ENCODE measurements at regions not wholly inside any gene's neighbourhood (a gene's known extent, or its start where the extent isn't known, plus 50 kb on each side); places are given as distances from the start of the nearest gene placed in this dataset.

DNA sequence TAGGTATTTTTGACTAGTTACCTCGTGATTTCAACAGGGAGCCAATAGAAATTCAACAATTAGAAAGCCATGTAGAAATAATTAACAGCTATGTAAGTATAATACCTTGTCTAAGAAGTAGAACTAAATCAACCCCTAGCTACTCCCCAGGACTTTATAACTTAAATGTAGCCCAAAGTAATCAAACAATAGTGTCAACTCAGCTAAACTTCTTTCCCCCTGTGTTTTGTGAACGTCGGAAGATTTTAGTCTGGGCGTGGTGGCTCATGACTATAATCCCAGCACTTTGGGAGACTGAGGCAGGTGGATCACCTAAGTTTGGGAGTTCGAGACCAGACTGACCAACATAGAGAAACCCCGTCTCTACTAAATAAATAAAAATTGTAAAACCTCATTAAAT, 579.9 kb upstream of the NCAM2 start:
- no peak for DNase-seq (ENCODE audit: low spot score)
- in situ Hi-C loops (cut with MboI; ENCODE audit: low sequenced_read_pairs, unreplicated experiment) = no loop called here
- TF ChIP-seq, protein P1, sequence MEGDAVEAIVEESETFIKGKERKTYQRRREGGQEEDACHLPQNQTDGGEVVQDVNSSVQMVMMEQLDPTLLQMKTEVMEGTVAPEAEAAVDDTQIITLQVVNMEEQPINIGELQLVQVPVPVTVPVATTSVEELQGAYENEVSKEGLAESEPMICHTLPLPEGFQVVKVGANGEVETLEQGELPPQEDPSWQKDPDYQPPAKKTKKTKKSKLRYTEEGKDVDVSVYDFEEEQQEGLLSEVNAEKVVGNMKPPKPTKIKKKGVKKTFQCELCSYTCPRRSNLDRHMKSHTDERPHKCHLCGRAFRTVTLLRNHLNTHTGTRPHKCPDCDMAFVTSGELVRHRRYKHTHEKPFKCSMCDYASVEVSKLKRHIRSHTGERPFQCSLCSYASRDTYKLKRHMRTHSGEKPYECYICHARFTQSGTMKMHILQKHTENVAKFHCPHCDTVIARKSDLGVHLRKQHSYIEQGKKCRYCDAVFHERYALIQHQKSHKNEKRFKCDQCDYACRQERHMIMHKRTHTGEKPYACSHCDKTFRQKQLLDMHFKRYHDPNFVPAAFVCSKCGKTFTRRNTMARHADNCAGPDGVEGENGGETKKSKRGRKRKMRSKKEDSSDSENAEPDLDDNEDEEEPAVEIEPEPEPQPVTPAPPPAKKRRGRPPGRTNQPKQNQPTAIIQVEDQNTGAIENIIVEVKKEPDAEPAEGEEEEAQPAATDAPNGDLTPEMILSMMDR (IDR thresholded peaks at IDR 0.05; ENCODE audit: borderline replicate concordance, control extremely low read depth, extremely low read depth, insufficient read depth, missing control alignments) = no peak

DNA sequence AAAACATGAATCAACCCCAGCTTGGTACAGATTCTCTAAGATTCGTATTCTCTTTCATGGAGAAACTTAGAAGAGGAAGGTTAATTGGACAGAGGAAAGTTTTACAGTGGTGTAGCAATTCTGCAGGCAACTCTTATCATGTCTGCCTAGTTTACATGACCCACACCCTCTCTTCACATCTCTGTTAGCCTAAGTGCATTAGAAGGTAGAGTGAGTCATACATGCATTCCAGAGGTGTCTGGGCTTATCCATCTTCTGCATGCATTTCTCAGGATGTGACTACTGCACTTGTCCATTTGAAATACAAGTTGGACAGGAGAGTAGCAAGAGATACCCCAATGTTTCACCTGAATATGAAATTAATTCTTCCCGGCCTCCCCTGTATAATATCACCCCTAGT, 578.4 kb upstream of the NCAM2 start:
- DNase-seq (ENCODE audit: low spot score) = no peak
- in situ Hi-C loops (cut with MboI; ENCODE audit: low sequenced_read_pairs, unreplicated experiment) = no loop called here

DNA sequence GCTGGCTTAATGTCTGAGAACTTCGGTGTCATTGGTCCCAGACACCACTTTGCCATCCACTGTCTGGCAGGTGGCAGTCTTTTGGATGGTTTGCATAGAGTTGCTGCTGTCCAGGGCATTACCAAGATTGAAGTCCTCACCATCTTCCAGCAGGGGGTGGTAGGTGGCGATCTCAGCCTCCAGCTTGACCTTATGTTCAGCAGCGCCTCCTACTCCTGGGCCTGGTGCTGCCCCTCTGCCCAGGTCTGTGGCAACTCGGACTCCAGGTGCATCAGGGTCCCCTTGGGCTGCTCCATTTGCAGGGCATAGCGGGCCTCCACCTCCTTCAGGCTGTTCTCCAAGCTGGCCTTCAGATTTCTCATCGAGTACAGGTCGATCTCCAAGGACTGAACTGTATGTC, 573.3 kb upstream of the NCAM2 start:
- in situ Hi-C loops (cut with MboI; ENCODE audit: low sequenced_read_pairs, unreplicated experiment) = no loop called here
- TF ChIP-seq, protein P1 (IDR thresholded peaks at IDR 0.05; ENCODE audit: borderline replicate concordance, control extremely low read depth, extremely low read depth, insufficient read depth, missing control alignments) = no peak
- DNase-seq (ENCODE audit: low spot score) = no peak

More for the DNA sequence above, 578.4 kb upstream of the NCAM2 start:
- TF ChIP-seq, protein P1 (IDR thresholded peaks at IDR 0.05; ENCODE audit: borderline replicate concordance, control extremely low read depth, extremely low read depth, insufficient read depth, missing control alignments) = no peak

DNA sequence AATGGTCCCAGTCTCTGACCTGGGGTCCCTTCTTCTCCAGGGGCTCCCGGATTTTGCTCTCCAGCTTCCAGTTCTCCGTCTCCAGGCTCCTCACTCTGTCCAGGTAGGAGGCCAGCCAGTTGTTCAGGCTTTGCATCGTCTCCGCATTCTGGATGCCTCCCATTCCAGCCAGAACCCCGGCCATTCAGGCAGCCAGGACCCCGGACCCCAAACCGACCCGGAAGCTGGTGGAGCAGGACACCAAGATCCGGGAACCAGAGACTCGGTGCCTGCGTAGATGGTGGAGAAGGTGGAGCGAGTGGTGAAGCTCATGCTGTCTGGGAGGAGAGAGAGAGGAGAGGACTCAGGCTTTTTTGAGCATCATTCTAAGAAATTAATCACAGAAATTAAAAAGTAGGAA, 572.4 kb upstream of the NCAM2 start:
- DNase-seq (ENCODE audit: low spot score) = no peak
- TF ChIP-seq, protein P1 (IDR thresholded peaks at IDR 0.05; ENCODE audit: borderline replicate concordance, control extremely low read depth, extremely low read depth, insufficient read depth, missing control alignments) = no peak
- in situ Hi-C loops (cut with MboI; ENCODE audit: low sequenced_read_pairs, unreplicated experiment) = no loop called here

DNA sequence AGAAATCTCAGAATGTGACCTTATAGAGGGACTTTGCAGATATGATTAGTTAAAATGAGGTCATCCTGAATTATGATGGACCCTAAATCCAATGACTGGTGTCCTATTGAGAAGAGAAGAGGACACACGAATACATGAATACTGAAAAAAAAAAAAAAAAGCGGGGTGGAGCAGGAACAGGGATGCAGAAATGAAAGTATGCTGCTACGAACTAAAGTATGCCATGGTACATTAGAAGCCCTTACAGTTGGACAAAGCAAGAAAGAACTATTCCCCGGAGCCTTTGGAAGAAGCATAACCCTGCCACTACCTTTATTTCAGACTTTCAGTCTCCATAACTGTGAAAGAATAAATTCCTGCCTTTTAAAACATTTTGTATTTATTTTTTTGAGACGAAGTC, 557.9 kb upstream of the NCAM2 start:
- TF ChIP-seq, protein P1 (IDR thresholded peaks at IDR 0.05; ENCODE audit: borderline replicate concordance, control extremely low read depth, extremely low read depth, insufficient read depth, missing control alignments) = no peak
- no peak for DNase-seq (ENCODE audit: low spot score)
- in situ Hi-C loops (cut with MboI; ENCODE audit: low sequenced_read_pairs, unreplicated experiment) = no loop called here

DNA sequence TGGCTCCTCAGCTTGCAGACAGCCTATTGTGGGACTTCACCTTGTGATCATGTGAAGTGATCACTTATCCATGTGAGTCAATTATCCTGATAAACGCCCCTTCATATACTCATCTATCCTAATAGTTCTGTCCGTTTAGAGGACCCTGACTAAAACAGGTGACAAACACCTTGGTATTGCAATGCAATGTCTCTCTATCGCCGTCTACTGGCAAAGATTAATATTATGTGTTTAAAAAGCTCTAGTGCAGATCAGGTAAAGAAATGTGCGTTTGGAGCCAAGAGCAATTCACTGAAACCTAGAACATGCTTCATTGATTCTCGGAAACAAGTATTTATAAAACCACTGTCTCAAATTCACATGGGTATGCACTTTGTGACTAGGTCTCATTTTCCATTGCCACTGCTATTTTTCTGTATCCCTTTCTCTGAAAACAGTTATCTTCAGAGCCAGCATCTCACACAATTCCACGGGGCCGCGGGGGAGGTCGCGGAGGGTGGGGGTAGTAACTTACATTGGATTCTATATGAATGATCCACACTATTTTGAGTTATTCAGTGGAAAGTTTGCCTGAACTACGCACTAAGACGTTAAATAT, 554.6 kb upstream of the NCAM2 start:
- in situ Hi-C loops (cut with MboI; ENCODE audit: low sequenced_read_pairs, unreplicated experiment) = no loop called here
- DNase-seq (ENCODE audit: low spot score) = peak; percentile 9
- TF ChIP-seq, protein P1 (IDR thresholded peaks at IDR 0.05; ENCODE audit: borderline replicate concordance, control extremely low read depth, extremely low read depth, insufficient read depth, missing control alignments) = no peak
